K562 (cell line): ENCODE measurements at regions not wholly inside any gene's neighbourhood (a gene's known extent, or its start where the extent isn't known, plus 50 kb on each side); places are given as distances from the start of the nearest gene placed in this dataset.

Source experiments
- CTCF ChIP-seq, 3 experiments: IDR thresholded peaks in 2 of 3; conservative IDR thresholded peaks in 1 of 3; 2 replicates each; pipeline ENCODE4 v1.5.1; 2011 to 2012; ENCODE audit warnings: low read length in 3 of 3, mild to moderate bottlenecking in 3 of 3, control low read depth in 2 of 3, improper control_type of control experiment in 1 of 3, inconsistent platforms in 1 of 3, low read depth in 1 of 3, mixed read lengths in 1 of 3, moderate library complexity in 1 of 3; ENCODE audit not compliant: insufficient read depth in 2 of 3
- EZH2 ChIP-seq: IDR thresholded peaks from 2 replicates; pipeline ENCODE4 v1.6.1; 2012; ENCODE audit warnings: low read depth, mild to moderate bottlenecking, inconsistent platforms, low read length, borderline replicate concordance
- MYC ChIP-seq, 2 experiments: fragments of 250-450 bp in 1 of 2; sonication (Bioruptor Pico) in 1 of 2; IDR thresholded peaks; 2 replicates each; pipeline versions ENCODE4 v1.5.1 to v1.6.1; 2012 to 2021; ENCODE audit warnings: low read depth in 2 of 2, borderline replicate concordance in 1 of 2, improper control_type of control experiment in 1 of 2, low read length in 1 of 2, mild to moderate bottlenecking in 1 of 2, moderate library complexity in 1 of 2
- SREBF1 ChIP-seq: fragments of 150-350 bp; IDR thresholded peaks from 2 replicates; pipeline ENCODE4 v1.6.1; 2014; ENCODE audit warnings: antibody characterized with exemption, low read depth, low read length, borderline replicate concordance
- STAG1 ChIP-seq: sonication (generic); formaldehyde crosslinking; IDR thresholded peaks from 2 replicates; pipeline ENCODE4 v1.5.0; 2020; ENCODE audit warnings: missing genetic modification reagents, borderline replicate concordance
- ZBTB8A ChIP-seq: fragments of 450-650 bp; IDR thresholded peaks from 2 replicates; pipeline ENCODE4 v1.6.1; 2018; ENCODE audit warnings: mild to moderate bottlenecking, moderate library complexity; ENCODE audit not compliant: partially characterized antibody

GRCh38 chr18:78458356-78458755, 521.3 kb upstream of the SALL3 start:
- no peak for TF ChIP-seq ZBTB8A
- TF ChIP-seq CTCF (IDR thresholded peaks at IDR 0.05 in 2 of 3, conservative IDR thresholded peaks at IDR 0.05 in 1 of 3; ENCODE audit: insufficient read depth in 2 of 3, low read depth in 1 of 3, low read length in 3 of 3): no peak
- TF ChIP-seq MYC (IDR thresholded peaks at IDR 0.05; ENCODE audit: low read depth, low read length): no peak
- no peak for TF ChIP-seq MYC (CRISPR knock-in tag; IDR thresholded peaks at IDR 0.05; ENCODE audit: borderline replicate concordance, low read depth)
- no peak for TF ChIP-seq SREBF1
- TF ChIP-seq STAG1 (CRISPR knock-in tag): no peak
- no peak for TF ChIP-seq EZH2
